Muscle of leg (tissue), 3 donors: ENCODE measurements at regions not wholly inside any gene's neighbourhood (a gene's known extent, or its start where the extent isn't known, plus 50 kb on each side); places are given as distances from the start of the nearest gene placed in this dataset.

Experiments
- DNase-seq: peaks from one replicate; pipeline ENCODE4 v3.0.0; 2013
- H3K27ac ChIP-seq: one replicate; pipeline ENCODE4 v1.5.1; 2013; ENCODE audit warnings: mild to moderate bottlenecking, low read length, control low read depth
- H3K27me3 ChIP-seq: one replicate; pipeline ENCODE4 v1.6.1; 2013; ENCODE audit warnings: low read length; ENCODE audit not compliant: control insufficient read depth, insufficient read depth
- H3K36me3 ChIP-seq: one replicate; pipeline ENCODE4 v1.6.1; 2013; ENCODE audit warnings: low read length; ENCODE audit not compliant: control insufficient read depth, insufficient read depth
- H3K4me1 ChIP-seq: one replicate; pipeline ENCODE4 v1.6.1; 2013; ENCODE audit warnings: low read length; ENCODE audit not compliant: control insufficient read depth, insufficient read depth
- H3K4me3 ChIP-seq: one replicate; pipeline ENCODE4 v1.5.1; 2013; ENCODE audit warnings: low read length, control low read depth
- H3K9me3 ChIP-seq: replicated peaks from 2 replicates; pipeline ENCODE4 v1.6.1; 2013; ENCODE audit warnings: low read depth, low read length; ENCODE audit not compliant: control insufficient read depth
- WGBS: methylation state at CpG from one replicate; pipeline ENCODE4 v1.1.5; 2013; ENCODE audit warnings: missing lambda C conversion rate; ENCODE audit not compliant: insufficient coverage; 5-methylcytosine and 5-hydroxymethylcytosine counted together

GRCh38 chr22:22823131-22823810 is 64.3 kb upstream of the IGLL5 start:
- Histone ChIP-seq H3K36me3 (no peaks in the 10 kb centered on the region), H3K9me3 (no peaks in the 10 kb centered on the region), H3K27ac (peak overlapping the region; percentile 47), H3K4me1 (peaks cover 11% of the 10 kb centered on the region), H3K4me3 (no peak overlapping the region), H3K27me3 (no peaks in the 10 kb centered on the region)
- WGBS, result 40% methylated on average over 8 of the region's 10 CpGs
- peak; percentile 74 for DNase-seq

DNA sequence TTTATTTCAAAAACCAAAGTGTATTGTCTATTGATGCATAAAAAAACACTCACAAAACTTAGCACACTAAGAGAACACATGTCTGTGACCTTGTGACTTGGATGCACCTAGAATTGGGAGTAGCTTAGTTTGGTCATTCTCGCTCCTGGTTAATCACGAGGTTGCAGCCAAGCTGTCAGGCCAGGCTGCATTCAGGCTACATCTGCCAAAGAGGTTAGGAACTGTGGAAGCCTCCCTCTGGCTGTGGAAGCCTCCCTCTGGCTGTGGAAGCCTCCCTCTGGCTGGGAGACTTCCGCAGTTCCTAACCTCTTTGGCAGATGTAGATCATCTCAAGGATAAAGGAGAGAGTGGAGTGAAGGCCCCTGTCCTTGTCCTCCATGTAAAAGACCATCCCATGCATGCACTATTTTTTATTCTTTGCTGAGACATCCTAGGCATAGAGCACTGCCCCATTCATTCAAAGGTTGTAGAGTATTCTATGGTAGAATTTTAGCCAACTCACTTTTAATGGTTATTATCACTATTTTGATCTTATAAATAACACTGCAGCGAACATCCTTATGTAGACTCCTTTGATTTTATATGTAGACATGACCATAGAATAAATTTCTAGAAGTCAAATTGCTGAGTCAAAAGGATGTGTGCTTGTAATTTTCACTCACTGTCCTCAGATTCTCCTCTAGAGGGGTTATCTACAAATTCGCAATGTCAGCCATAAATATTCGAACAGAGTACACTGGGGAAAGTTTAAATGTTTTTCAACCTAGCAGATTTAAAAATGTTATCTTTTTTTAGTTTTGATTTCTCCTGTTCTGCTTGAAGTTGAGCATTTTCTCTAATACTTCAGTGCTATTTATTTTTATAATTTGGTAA is 63.0 kb upstream of the IGLL5 start:
- Histone ChIP-seq H3K9me3 (no peaks in the 10 kb centered on the region), H3K4me3 (no peak overlapping the region), H3K27me3 (no peaks in the 10 kb centered on the region), H3K4me1 (peaks cover 11% of the 10 kb centered on the region), H3K36me3 (no peaks in the 10 kb centered on the region), H3K27ac (no peak overlapping the region)
- WGBS, result no CpG with 5 or more reads among the region's 6 CpGs
- no peak for DNase-seq

DNA sequence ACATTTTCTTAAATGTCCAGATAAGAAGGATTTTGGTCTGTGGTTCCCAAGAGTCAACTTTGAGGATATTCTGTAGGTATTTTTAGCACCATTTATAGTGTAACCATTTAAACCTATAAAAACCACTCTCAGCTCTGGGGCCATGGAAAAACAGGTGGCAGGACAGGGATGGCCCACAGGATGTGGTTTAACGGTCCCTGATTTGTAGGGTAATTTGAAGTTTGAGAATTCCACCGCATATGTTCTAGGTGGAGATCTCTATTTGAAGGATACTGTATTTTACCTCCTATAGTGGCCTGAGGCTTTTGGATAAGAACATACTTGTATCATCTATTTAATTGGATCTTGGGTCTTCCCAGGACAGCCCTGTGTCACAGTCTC is 62.4 kb upstream of the IGLL5 start:
- H3K27ac ChIP-seq, result no peak overlapping the region
- WGBS, result no CpG with 5 or more reads among the region's 2 CpGs
- H3K4me1 ChIP-seq, result peaks cover 11% of the 10 kb centered on the region
- H3K4me3 ChIP-seq, result no peak overlapping the region
- H3K27me3 ChIP-seq, result peaks cover 2% of the 10 kb centered on the region
- DNase-seq, result no peak
- H3K9me3 ChIP-seq, result peaks cover under 1% of the 10 kb centered on the region
- no peaks in the 10 kb centered on the region for H3K36me3 ChIP-seq

GRCh38 chr22:22827187-22827939 is 60.3 kb upstream of the IGLL5 start:
- Histone ChIP-seq H3K4me1 (peaks cover 9% of the 10 kb centered on the region), H3K27me3 (peaks cover 3% of the 10 kb centered on the region), H3K36me3 (no peaks in the 10 kb centered on the region), H3K27ac (no peak overlapping the region), H3K4me3 (no peak overlapping the region), H3K9me3 (peaks cover 2% of the 10 kb centered on the region)
- DNase-seq, result no peak
- WGBS, result 73% methylated on average over 8 of the region's 8 CpGs

DNA sequence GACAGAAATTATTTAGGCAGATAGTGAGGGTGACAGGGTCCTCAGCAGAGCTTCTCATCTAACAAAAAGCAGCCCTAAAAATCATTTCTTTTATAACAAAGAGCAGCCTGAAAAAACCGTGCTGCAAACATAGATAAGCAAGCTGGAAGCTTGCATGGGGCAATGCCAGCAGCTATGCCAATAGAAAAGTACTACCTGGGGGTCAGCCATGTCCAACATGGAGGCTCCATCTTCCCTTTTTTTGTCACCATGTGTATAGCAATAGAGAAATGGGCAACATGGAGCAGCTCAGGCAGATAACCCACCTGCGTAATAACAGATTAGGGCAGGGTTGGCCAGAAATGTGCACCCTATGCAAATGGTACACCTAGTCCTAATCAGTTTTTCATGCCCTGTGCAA is 57.4 kb upstream of the IGLL5 start:
- no peaks in the 10 kb centered on the region for H3K36me3 ChIP-seq
- no peak overlapping the region for H3K4me3 ChIP-seq
- H3K27ac ChIP-seq, result no peak overlapping the region
- H3K9me3 ChIP-seq, result peaks cover 2% of the 10 kb centered on the region
- no peak for DNase-seq
- peaks cover 12% of the 10 kb centered on the region for H3K27me3 ChIP-seq
- H3K4me1 ChIP-seq, result no peaks in the 10 kb centered on the region
- WGBS, result 100% methylated on average over 1 of the region's 2 CpGs

DNA sequence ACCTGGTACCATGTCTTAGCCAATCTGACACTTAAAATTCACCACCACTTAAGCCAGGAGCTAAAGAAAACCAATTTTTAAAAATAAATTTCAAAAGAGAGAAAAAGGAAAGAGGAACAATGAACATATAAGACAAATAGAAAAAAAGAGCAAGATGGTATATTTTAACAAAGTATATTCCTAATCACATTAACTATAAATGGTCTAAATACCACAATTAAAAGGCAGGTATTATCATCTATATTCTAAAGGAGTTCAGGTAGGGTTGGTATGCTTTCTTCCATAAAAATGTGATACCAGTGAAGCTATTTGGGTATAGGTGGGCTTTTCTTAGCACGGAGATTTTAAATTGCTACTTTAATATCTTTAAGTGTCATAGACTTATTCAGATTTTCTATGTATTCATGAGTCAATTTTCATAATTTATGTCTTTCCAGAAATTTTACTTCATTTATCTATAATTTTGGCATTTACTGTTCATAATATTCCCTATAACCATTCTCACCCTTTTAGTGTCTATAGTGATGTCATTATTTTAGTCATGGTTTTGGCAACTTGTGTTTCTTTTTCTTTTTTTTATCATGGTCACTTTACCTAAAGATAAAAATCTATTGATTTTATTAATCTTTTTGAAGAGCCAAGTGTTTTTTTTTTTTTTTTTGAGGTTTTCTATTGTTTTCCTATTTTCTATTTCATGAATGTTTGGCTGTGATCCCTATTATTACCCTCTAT is 56.5 kb upstream of the IGLL5 start:
- H3K27me3 ChIP-seq, result peaks cover 14% of the 10 kb centered on the region
- no CpG with 5 or more reads among the region's 1 CpG for WGBS
- no peaks in the 10 kb centered on the region for H3K4me1 ChIP-seq
- DNase-seq, result no peak
- no peaks in the 10 kb centered on the region for H3K36me3 ChIP-seq
- H3K4me3 ChIP-seq, result no peak overlapping the region
- no peak overlapping the region for H3K27ac ChIP-seq
- H3K9me3 ChIP-seq, result peaks cover 2% of the 10 kb centered on the region

GRCh38 chr22:22833059-22833458 is 54.6 kb upstream of the IGLL5 start:
- no peak for DNase-seq
- H3K4me1 ChIP-seq, result no peaks in the 10 kb centered on the region
- 67% methylated on average over 2 of the region's 3 CpGs for WGBS
- no peak overlapping the region for H3K4me3 ChIP-seq
- H3K27ac ChIP-seq, result no peak overlapping the region
- H3K9me3 ChIP-seq, result peaks cover 2% of the 10 kb centered on the region
- no peaks in the 10 kb centered on the region for H3K36me3 ChIP-seq
- peaks cover 17% of the 10 kb centered on the region for H3K27me3 ChIP-seq

DNA sequence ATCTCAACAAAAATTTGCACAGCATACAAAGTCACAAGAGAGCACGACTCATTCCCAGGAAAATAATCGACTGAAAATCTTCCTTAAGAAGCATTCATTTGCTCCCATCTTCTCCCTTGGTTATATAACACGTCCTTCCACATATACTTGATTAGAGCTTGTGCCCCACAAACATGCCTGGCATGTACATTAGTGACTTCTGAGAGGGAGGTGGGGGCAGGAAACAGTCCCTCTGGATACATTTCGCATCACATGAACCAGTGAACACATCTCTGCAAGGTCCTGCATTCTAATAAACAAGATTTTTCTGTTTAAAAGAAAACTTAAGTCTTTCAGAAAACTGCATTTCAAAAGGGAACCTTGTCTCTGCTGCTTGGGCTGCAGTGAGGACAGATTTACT is 54.1 kb upstream of the IGLL5 start:
- no peak for DNase-seq
- Histone ChIP-seq H3K4me3 (no peak overlapping the region), H3K4me1 (no peaks in the 10 kb centered on the region), H3K36me3 (no peaks in the 10 kb centered on the region), H3K9me3 (peaks cover 2% of the 10 kb centered on the region), H3K27me3 (peaks cover 17% of the 10 kb centered on the region), H3K27ac (no peak overlapping the region)
- WGBS, result 83% methylated on average over 2 of the region's 4 CpGs

GRCh38 chr22:22834204-22834603 is 53.4 kb upstream of the IGLL5 start:
- Histone ChIP-seq H3K9me3 (peaks cover 2% of the 10 kb centered on the region), H3K36me3 (no peaks in the 10 kb centered on the region), H3K27me3 (peaks cover 17% of the 10 kb centered on the region), H3K4me1 (no peaks in the 10 kb centered on the region), H3K4me3 (no peak overlapping the region), H3K27ac (no peak overlapping the region)
- no peak for DNase-seq
- WGBS, result 25% methylated on average over 1 of the region's 3 CpGs
